ENCODE measurements at regions not wholly inside any gene's neighbourhood (a gene's known extent, or its start where the extent isn't known, plus 50 kb on each side); places are given as distances from the start of the nearest gene placed in this dataset.

DNA sequence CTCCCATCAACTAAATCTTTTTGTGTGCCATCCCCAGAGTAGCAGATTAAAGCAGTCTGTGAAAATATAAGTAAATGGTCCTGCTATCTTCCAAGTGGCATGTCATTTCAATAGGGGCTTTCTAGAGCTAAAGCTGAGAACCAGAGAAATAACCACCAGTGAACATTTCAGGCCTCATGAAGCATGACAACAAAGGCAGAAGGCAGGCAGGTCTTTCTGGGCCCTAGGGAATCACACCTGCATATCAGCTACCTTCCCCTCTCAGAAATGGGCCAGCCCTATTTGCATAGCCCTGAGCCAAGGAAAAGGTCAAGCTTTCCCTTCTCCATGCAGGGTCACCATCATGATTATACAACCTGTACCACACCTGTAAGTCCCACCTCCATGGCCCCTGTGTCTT is 205.3 kb downstream of the DEPDC1B start:
- TF ChIP-seq POLR2AphosphoS5 (IDR thresholded peaks at IDR 0.05) (no peak), POLR2A (IDR thresholded peaks at IDR 0.05) (no peak), EP300 (IDR thresholded peaks at IDR 0.05) (no peak)
- TF ChIP-seq, protein P1, sequence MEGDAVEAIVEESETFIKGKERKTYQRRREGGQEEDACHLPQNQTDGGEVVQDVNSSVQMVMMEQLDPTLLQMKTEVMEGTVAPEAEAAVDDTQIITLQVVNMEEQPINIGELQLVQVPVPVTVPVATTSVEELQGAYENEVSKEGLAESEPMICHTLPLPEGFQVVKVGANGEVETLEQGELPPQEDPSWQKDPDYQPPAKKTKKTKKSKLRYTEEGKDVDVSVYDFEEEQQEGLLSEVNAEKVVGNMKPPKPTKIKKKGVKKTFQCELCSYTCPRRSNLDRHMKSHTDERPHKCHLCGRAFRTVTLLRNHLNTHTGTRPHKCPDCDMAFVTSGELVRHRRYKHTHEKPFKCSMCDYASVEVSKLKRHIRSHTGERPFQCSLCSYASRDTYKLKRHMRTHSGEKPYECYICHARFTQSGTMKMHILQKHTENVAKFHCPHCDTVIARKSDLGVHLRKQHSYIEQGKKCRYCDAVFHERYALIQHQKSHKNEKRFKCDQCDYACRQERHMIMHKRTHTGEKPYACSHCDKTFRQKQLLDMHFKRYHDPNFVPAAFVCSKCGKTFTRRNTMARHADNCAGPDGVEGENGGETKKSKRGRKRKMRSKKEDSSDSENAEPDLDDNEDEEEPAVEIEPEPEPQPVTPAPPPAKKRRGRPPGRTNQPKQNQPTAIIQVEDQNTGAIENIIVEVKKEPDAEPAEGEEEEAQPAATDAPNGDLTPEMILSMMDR (IDR thresholded peaks at IDR 0.05), result no peak

All from suprapubic skin (tissue), 4 donors.